ENCODE measurements at regions not wholly inside any gene's neighbourhood (a gene's known extent, or its start where the extent isn't known, plus 50 kb on each side); places are given as distances from the start of the nearest gene placed in this dataset.

GRCh38 chr5:158525663-158526062 lies 574.1 kb downstream of the EBF1 start:
- no peak for TF ChIP-seq CTCF (conservative IDR thresholded peaks at IDR 0.05 in 1 of 2, IDR thresholded peaks at IDR 0.05 in 1 of 2; ENCODE audit: extremely low read depth in 1 of 2, insufficient read depth in 1 of 2, low read depth in 1 of 2, low read length in 2 of 2)
- no peak for TF ChIP-seq EZH2 (IDR thresholded peaks at IDR 0.05; ENCODE audit: borderline replicate concordance, low read length)
